ENCODE measurements at regions not wholly inside any gene's neighbourhood (a gene's known extent, or its start where the extent isn't known, plus 50 kb on each side); places are given as distances from the start of the nearest gene placed in this dataset.

DNA sequence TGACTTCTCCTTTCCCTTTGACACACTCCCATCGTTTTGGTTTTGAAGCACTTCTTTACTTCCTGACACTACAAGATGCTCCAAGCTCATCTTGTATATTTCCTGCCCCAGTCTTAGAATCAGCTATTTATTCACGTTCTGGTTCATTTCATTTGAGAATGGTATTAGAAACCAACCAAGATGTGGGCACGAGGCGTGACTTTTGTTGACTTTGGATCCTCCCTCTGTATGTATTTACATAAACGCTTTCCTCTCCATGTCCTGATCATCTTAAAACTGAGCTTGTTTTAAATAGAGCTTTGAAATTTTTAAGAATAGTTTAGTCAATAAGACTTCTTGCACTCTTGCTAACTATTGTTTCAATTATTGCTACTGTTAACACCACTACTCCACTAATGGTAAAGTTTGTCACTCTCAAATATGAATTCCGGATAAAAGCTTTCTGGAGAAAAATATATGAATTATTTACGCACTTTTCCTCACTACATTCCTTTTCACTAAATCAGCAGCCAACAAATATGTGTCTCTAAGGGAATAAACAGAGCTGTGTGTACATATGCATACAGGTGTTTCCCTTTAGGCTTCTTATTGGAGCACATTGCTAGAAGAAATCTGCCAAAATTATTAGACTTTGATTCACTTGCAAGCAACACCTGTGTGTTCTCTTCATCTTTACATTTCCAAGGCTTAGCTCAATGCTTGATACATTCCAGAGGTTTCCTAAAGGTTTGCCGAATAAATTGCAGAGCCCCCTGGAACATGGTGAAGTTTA is 77.3 kb upstream of the TMEM244 start:
- H3K14ac ChIP-seq (replicated peaks; ENCODE audit: low read depth, low read length) = no peak overlapping the region
- H2BK120ac ChIP-seq (ENCODE audit: low read depth, low read length) = no peak overlapping the region
- ChIA-PET CTCF (no interaction called here), POLR2A (ENCODE audit: unreplicated experiment) (no interaction called here)
- in situ Hi-C loops (cut with MboI; ENCODE audit: low sequenced_read_pairs) (no loop called here), intact Hi-C loops (cut with micrococcal nuclease) (no loop called here), dilution Hi-C loops (cut with HindIII; ENCODE audit: low sequenced_read_pairs, unreplicated experiment) (no loop called here)
- no peak overlapping the region for H2AFZ ChIP-seq (replicated peaks; ENCODE audit: low read length, poor library complexity)
- WGBS, 2 experiments (ENCODE audit: extremely low coverage in 2 of 2, insufficient read length in 1 of 2) = no CpG with 5 or more reads among the region's 8 CpGs
- H3K79me1 ChIP-seq (ENCODE audit: low read depth in 1 of 2, low read length in 2 of 2) = no peaks in the 10 kb centered on the region
- TF ChIP-seq RAD21 (IDR thresholded peaks at IDR 0.05; ENCODE audit: low read length) (no peak), MAZ (IDR thresholded peaks at IDR 0.05; ENCODE audit: borderline replicate concordance, low read depth, low read length) (no peak), RCOR1 (IDR thresholded peaks at IDR 0.05; ENCODE audit: insufficient replicate concordance, low read length) (no peak), SMC3 (IDR thresholded peaks at IDR 0.05; ENCODE audit: low read depth, low read length) (no peak), RFX5 (IDR thresholded peaks at IDR 0.05; ENCODE audit: low read depth, low read length) (no peak)
- TF ChIP-seq, protein P1, sequence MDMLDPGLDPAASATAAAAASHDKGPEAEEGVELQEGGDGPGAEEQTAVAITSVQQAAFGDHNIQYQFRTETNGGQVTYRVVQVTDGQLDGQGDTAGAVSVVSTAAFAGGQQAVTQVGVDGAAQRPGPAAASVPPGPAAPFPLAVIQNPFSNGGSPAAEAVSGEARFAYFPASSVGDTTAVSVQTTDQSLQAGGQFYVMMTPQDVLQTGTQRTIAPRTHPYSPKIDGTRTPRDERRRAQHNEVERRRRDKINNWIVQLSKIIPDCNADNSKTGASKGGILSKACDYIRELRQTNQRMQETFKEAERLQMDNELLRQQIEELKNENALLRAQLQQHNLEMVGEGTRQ (IDR thresholded peaks at IDR 0.05; ENCODE audit: low read depth, low read length) = no peak
- DNase-seq = no peak
- H2AK5ac ChIP-seq (ENCODE audit: low read depth, low read length) = no peak overlapping the region
- no peak overlapping the region for H3K4me2 ChIP-seq (ENCODE audit: low read depth, low read length)
- H3K27me3 ChIP-seq (ENCODE audit: control insufficient read depth, insufficient read depth, low read length) = no peaks in the 10 kb centered on the region
- H3K4me1 ChIP-seq (ENCODE audit: control insufficient read depth, insufficient read depth, low read length) = no peaks in the 10 kb centered on the region
- no peak overlapping the region for H3K27ac ChIP-seq (ENCODE audit: insufficient read depth, low read length)
- H2BK20ac ChIP-seq (ENCODE audit: low read depth, low read length) = no peak overlapping the region
- H3K23ac ChIP-seq (ENCODE audit: low read depth, low read length) = no peak overlapping the region
- no peaks in the 10 kb centered on the region for H3K36me3 ChIP-seq (ENCODE audit: control insufficient read depth, insufficient read depth, low read length)
- H4K91ac ChIP-seq (ENCODE audit: insufficient read depth, low read depth, low read length) = no peak overlapping the region
- no peak overlapping the region for H4K8ac ChIP-seq (ENCODE audit: low read depth in 2 of 2, low read length in 2 of 2)
- H2AK9ac ChIP-seq (replicated peaks; ENCODE audit: low read depth, low read length, poor library complexity) = no peak overlapping the region
- H3K4me3 ChIP-seq (ENCODE audit: insufficient read depth, low read depth, low read length) = no peak overlapping the region
- no peaks in the 10 kb centered on the region for H4K20me1 ChIP-seq (ENCODE audit: insufficient read depth, low read length)
- no peaks in the 10 kb centered on the region for H3K9me3 ChIP-seq (ENCODE audit: control insufficient read depth, insufficient read depth, low read length)
- no peak overlapping the region for H3K4ac ChIP-seq (ENCODE audit: low read depth, low read length)
- BruUV-seq (replicated peaks) = no TSS peak
- no peak overlapping the region for H2BK5ac ChIP-seq (ENCODE audit: low read depth, low read length, poor library complexity, severe bottlenecking)
- H3K56ac ChIP-seq (ENCODE audit: extremely low read depth, insufficient read depth, low read length) = no peak overlapping the region
- H3K18ac ChIP-seq (ENCODE audit: low read depth, low read length) = no peak overlapping the region
- H3K9me1 ChIP-seq (ENCODE audit: insufficient read depth, low read length) = no peaks in the 10 kb centered on the region
- no peak overlapping the region for H4K5ac ChIP-seq (ENCODE audit: low read depth, low read length)
- H3K9ac ChIP-seq (ENCODE audit: low read depth, low read length) = no peak overlapping the region
- H2BK15ac ChIP-seq (ENCODE audit: low read depth, low read length) = no peak overlapping the region
- no peak for ATAC-seq (ENCODE audit: low read depth)

All from IMR-90 (cell line).